Globus pallidus (tissue), 1 donor: ENCODE measurements at regions not wholly inside any gene's neighbourhood (a gene's known extent, or its start where the extent isn't known, plus 50 kb on each side); places are given as distances from the start of the nearest gene placed in this dataset.
"Not testable (repeated sequence)": the region's sequence is repeated elsewhere in the genome, so short reads cannot be mapped to it uniquely, and the experiment has no call there.

Experiments
- DNase-seq: peaks from one replicate; pipeline ENCODE4 v3.0.0-alpha.2; 2015; ENCODE audit warnings: low spot score

DNA sequence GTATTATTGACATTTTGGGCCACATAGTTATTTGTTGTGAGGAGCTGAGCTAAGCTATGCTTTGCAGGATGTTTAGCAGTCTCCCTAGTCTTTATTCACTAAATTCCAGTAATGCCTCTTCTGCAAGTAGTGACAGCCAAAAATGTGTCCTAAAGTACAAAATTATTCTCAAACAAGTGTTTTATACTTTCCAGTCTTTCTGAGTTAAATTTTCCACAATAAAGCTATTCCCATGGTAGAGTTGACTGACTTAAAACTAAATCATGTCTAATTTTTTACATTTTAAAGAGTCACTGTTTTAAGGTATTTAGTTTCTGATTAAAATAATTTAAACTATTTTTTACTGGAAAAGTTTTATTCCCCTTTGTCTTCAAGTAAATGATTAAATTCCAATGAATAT is 717.8 kb upstream of the HS3ST5 start:
- no peak for DNase-seq

DNA sequence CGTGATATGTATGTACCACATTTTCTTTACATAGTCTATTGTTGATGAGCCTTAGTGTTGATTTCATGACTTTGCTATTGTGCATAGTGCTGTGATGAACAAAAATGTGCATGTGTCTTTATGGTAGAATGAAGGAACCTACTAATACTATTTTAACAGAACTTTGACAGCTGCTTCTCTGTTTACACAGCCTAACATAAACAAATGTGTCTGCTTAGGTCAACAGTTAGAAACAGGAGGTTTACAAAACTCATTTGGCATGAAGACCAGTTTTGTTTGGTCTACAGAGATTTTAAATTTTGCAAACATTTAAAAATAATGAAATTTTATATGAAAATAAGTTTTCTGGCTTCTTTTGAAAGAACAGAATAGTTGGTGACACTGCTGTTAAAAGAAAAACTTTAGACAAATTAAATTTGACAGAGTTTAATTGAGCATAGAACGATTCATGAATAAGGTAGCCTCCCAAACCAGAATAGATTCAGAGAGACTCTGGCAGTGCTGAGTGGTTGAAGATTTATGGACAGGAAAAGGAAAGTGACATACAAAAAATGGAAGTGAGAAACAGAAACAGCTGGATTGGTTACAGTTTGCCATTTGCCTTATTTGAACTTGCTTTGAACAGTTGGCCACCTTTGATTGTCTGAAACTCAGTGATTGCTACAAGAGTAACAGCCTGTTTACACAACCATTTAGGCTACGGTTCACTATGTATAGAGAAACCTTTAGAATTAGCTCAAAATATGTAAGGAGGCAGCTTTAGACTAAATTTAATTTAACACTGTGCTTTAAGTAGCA is 715.8 kb upstream of the HS3ST5 start:
- no peak for DNase-seq

- DNase-seq = no peak
Observed at GRCh38 chr6:115055579-115055978, 712.8 kb upstream of the HS3ST5 start.

DNA sequence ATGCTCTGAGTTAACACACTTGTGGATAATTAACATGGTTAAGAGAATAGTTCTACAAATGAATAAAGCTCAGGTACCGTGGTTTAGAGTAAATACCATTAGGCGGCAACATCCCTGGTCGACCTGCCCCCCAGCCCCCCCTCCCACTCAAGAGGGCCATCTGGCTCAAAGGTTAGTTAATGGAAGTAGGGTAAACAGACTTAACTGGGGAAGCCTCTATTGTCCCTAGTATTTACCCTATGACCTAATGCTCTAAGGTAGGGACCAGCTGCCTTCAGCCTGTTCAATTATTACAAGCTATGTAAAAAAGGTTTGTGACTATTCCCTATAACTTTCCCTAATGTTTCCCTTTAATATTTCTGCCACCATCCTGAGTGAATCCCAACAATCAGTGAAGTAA is 711.4 kb upstream of the HS3ST5 start:
- not testable (repeated sequence) for DNase-seq

GRCh38 chr6:115053169-115053860 is 710.5 kb upstream of the HS3ST5 start:
- no peak for DNase-seq

GRCh38 chr6:115016593-115016992 is 673.8 kb upstream of the HS3ST5 start:
- no peak for DNase-seq

GRCh38 chr6:115004982-115005381 is 662.2 kb upstream of the HS3ST5 start:
- no peak for DNase-seq

DNA sequence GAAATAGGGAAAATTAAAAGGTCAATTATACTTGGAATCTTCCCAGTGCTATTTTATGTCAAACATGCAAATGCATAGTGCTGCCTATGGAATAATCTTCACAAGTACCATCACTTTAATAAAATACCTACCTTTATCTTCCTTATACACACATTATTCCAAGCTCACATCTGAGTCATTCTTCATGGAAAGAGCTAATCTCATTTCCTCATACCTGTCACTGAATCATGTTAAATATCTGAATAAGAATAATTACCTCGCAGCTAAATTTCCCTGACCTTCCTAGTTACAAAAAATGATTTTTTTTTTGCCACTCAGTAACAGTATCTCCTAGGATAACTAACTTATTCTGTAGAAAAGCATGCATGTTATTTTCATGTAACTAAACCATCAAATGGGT is 661.4 kb upstream of the HS3ST5 start:
- no peak for DNase-seq

GRCh38 chr6:115001731-115002350 is 659.0 kb upstream of the HS3ST5 start:
- DNase-seq = no peak

DNA sequence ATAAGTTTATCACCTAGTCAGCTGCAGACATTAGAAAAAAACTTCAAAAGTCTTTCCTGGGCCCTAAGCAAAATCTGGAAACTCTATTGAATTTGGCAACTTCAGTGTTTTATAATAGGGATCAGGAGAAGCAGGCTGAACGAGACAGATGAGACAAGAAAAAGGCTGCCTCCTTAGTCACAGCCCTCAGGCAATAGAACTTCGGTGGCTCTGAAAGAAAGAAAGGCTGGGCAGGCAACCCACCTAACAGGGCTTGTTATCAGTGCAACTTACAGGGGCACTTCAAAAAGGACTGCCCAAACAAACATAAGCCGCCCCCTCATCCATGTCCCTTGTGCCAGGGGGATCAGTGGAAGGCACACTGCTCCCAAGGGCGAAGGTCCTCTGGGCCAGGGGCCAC is 657.9 kb upstream of the HS3ST5 start:
- no peak for DNase-seq

DNA sequence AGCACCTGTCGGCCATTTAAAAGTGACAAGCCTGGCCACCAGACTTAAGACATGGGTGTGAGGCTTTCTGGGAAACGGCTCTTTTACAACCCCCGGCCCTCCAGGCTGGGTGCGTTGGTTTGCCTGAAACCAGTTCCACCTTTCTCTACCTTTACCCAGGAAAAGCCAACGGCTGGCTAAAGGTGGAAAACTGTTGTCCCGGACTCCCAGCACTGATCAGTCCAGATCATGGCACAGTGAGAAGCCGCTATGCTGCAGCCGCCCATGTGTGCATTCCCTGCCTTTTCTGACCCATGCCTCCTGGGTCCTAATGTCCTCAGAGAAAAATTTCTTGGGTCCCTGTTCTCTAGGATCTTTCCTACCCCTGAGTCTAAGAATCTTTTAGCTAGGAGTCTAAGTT is 655.7 kb upstream of the HS3ST5 start:
- DNase-seq = no peak

- no peak for DNase-seq
Observed at GRCh38 chr6:114997813-114998292, 655.0 kb upstream of the HS3ST5 start.

DNA sequence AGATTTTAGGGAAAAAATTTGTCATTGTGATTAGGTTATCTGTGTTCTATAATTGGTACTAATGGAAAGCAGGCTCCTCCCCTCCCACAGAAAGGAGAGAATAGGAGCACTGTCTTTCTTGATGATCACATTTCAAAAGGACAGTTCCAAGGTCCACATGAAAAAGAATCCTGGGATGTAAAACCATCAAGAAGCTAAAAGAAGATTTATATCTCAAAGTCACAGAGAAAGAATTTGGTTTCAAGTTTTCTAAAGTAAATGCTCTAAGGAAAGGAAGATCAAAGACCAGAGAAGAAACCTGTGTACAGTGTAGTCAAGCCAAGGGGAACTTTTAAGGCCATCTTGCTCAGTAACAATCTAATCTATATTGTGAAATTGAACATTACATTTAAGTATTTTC is 652.7 kb upstream of the HS3ST5 start:
- no peak for DNase-seq

GRCh38 chr6:114989279-114989964 is 646.6 kb upstream of the HS3ST5 start:
- no peak for DNase-seq

DNA sequence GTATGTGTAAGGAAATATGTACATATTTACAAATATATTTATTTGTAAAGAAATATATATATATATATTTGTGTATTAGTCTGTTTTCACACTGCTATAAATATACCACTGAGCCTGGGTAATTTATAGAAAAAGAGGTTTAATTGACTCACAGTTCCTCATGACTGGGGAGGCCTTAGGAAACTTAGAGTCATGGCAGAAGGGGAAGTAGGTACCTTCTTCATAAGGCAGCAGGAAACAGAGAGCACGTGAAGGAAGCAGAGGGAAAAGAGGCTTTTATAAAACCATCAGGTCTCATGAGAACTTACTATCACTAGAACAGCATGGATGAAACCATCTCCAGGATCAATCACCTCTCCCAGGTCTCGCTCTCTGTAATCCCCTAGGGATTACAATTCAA is 644.5 kb upstream of the HS3ST5 start:
- DNase-seq = no peak

- DNase-seq = no peak
Observed at GRCh38 chr6:114955363-114955762, 612.5 kb upstream of the HS3ST5 start.

DNA sequence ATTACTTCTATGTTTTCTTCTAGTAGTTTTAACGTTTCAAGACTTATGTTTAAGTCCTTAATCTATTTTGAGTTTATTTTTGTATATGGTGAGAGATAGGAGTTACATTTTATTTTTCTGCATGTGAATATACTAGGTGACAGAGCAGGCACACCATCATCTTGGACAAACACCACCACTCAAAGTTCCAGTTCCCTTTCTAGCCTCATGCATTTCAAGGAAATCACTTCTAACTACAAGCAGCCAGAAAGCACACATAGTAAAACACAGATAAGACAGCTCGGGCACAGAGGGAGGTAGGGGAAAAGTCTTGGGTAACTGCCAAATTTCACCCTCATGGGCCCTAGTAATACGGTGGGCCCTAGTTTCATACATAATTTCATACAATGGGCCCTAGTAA is 609.4 kb upstream of the HS3ST5 start:
- DNase-seq = no peak

- DNase-seq = no peak
Observed at GRCh38 chr6:114945392-114945791, 602.6 kb upstream of the HS3ST5 start.

GRCh38 chr6:114941078-114941477 is 598.3 kb upstream of the HS3ST5 start:
- no peak for DNase-seq

- no peak for DNase-seq
Observed at GRCh38 chr6:114940181-114940580, 597.4 kb upstream of the HS3ST5 start.

DNA sequence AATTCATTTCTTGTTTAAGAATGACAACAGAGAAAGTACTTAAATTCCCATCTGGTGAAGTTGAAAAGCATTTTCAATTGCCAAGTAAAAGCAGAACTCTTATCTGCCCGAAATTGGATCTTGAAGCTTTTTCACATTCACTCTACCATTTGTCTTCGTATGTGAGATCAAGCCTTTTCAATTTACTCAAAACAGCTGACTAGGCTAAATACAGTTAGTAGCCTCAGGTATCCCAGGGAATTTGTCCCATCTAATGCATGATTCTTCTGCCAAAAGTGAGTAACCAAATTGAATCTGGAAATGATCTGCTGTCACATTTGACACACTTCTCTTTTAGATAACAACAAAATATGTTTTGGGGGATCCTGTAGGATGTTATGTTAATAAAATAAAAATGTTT is 596.8 kb upstream of the HS3ST5 start:
- DNase-seq = no peak

DNA sequence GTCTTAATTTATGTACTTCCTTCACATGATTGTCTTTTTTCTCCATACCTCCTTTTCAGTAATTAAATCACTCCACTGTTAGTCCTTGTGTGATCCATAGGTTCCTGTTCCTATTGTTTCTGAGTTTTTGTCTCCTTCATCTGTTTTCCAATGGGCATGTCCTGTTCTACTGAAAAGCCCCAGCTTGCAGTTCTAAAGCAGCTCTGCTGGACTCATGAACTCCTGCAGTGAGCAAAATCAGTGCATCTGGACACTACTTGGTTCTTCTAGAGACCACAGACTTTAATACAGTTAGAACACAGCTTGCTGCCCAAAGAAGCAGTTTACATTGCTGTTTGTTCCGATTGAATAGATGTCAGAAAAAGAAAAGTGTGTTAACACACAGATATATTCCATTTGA is 593.3 kb upstream of the HS3ST5 start:
- no peak for DNase-seq

- no peak for DNase-seq
Observed at GRCh38 chr6:114934079-114934478, 591.3 kb upstream of the HS3ST5 start.
